Fibroblast of lung (primary cell): ENCODE measurements at regions not wholly inside any gene's neighbourhood (a gene's known extent, or its start where the extent isn't known, plus 50 kb on each side); places are given as distances from the start of the nearest gene placed in this dataset.

Source experiments
- DNase-seq, 2 donors: peaks; one replicate each; pipeline versions ENCODE4 v3.0.0 to v3.0.0-alpha.2; 2010; ENCODE audit warnings: low read depth in 2 of 2
- H2AFZ ChIP-seq: 2 replicates; pipeline ENCODE4 v1.5.1; 2012; ENCODE audit warnings: low read length, control low read depth, inconsistent platforms
- H3K27ac ChIP-seq: 2 replicates; pipeline ENCODE4 v1.5.1; 2011; ENCODE audit warnings: low read length, control low read depth; ENCODE audit not compliant: insufficient read depth
- H3K27me3 ChIP-seq: 2 replicates; pipeline ENCODE4 v1.5.1; 2011; ENCODE audit warnings: mild to moderate bottlenecking, low read length; ENCODE audit not compliant: control insufficient read depth, insufficient read depth
- H3K36me3 ChIP-seq: 2 replicates; pipeline ENCODE4 v1.5.1; 2011; ENCODE audit warnings: low read length; ENCODE audit not compliant: control insufficient read depth, insufficient read depth
- H3K4me1 ChIP-seq: 2 replicates; pipeline ENCODE4 v1.5.1; 2011; ENCODE audit warnings: low read length; ENCODE audit not compliant: control insufficient read depth, insufficient read depth; ENCODE audit errors: extremely low read depth
- H3K4me2 ChIP-seq: 2 replicates; pipeline ENCODE4 v1.5.1; 2011; ENCODE audit warnings: low read length, control low read depth; ENCODE audit not compliant: insufficient read depth; ENCODE audit errors: extremely low read depth
- H3K4me3 ChIP-seq, 4 experiments: fragments of 200-600 bp in 1 of 4; sonication (generic) in 1 of 4; replicated peaks in 1 of 4; 2 replicates each; pipeline ENCODE4 v1.5.1; 2011 to 2016; ENCODE audit warnings: low read length in 4 of 4, low read depth in 3 of 4, mild to moderate bottlenecking in 3 of 4, control low read depth in 2 of 4, inconsistent platforms in 1 of 4, mixed read lengths in 1 of 4; ENCODE audit not compliant: insufficient read depth in 1 of 4; ENCODE audit errors: control extremely low read depth in 1 of 4
- H3K79me2 ChIP-seq: 2 replicates; pipeline ENCODE4 v1.5.1; 2012; ENCODE audit warnings: mild to moderate bottlenecking, low read length, inconsistent platforms; ENCODE audit not compliant: control insufficient read depth, insufficient read depth
- H3K9ac ChIP-seq: 2 replicates; pipeline ENCODE4 v1.5.1; 2011; ENCODE audit warnings: mild to moderate bottlenecking, low read length, control low read depth; ENCODE audit not compliant: insufficient read depth
- H3K9me3 ChIP-seq: 2 replicates; pipeline ENCODE4 v1.5.1; 2012; ENCODE audit warnings: low read depth, low read length; ENCODE audit not compliant: control insufficient read depth, insufficient read depth
- H4K20me1 ChIP-seq: 2 replicates; pipeline ENCODE4 v1.5.1; 2011; ENCODE audit warnings: low read length; ENCODE audit not compliant: control insufficient read depth, insufficient read depth; ENCODE audit errors: extremely low read depth
- CTCF ChIP-seq, 2 donors: IDR thresholded peaks in 1 of 2; conservative IDR thresholded peaks in 1 of 2; 1 replicate in 1 of 2; 2 replicates in 1 of 2; pipeline ENCODE4 v1.5.1; 2011 to 2012; ENCODE audit warnings: low read length in 2 of 2, control low read depth in 1 of 2, inconsistent platforms in 1 of 2, low read depth in 1 of 2, mild to moderate bottlenecking in 1 of 2
- EZH2 ChIP-seq: IDR thresholded peaks from 2 replicates; pipeline ENCODE4 v1.5.1; 2012; ENCODE audit warnings: low read length, control low read depth, mild to moderate bottlenecking; ENCODE audit errors: missing control alignments

GRCh38 chr17:12242345-12242954, 221.8 kb downstream of the MAP2K4 start:
- no peak for TF ChIP-seq CTCF (conservative IDR thresholded peaks at IDR 0.05 in 1 of 2, IDR thresholded peaks at IDR 0.05 in 1 of 2; ENCODE audit: low read depth in 1 of 2, low read length in 2 of 2)
- TF ChIP-seq EZH2 = no peak
- Histone ChIP-seq H3K4me2 (no peak overlapping the region), H4K20me1 (no peaks in the 10 kb centered on the region), H3K79me2 (no peaks in the 10 kb centered on the region), H3K9ac (no peak overlapping the region), H3K27ac (no peak overlapping the region), H3K4me3 (no peak overlapping the region), H3K27me3 (no peaks in the 10 kb centered on the region), H3K4me1 (no peaks in the 10 kb centered on the region), H3K9me3 (no peaks in the 10 kb centered on the region), H3K36me3 (no peaks in the 10 kb centered on the region), H2AFZ (no peak overlapping the region)
- peak in 1 of 2 donors; percentile 21 for DNase-seq

GRCh38 chr17:12247761-12248160, 227.1 kb downstream of the MAP2K4 start:
- H3K9ac ChIP-seq = no peak overlapping the region
- no peak overlapping the region for H2AFZ ChIP-seq
- H3K79me2 ChIP-seq = no peaks in the 10 kb centered on the region
- no peak for TF ChIP-seq EZH2
- TF ChIP-seq CTCF (conservative IDR thresholded peaks at IDR 0.05 in 1 of 2, IDR thresholded peaks at IDR 0.05 in 1 of 2; ENCODE audit: low read depth in 1 of 2, low read length in 2 of 2) = no peak
- no peak overlapping the region for H3K4me3 ChIP-seq
- no peak overlapping the region for H3K27ac ChIP-seq
- H3K36me3 ChIP-seq = no peaks in the 10 kb centered on the region
- H3K4me2 ChIP-seq = no peak overlapping the region
- H3K9me3 ChIP-seq = no peaks in the 10 kb centered on the region
- H3K27me3 ChIP-seq = peaks cover 2% of the 10 kb centered on the region
- no peak for DNase-seq
- no peaks in the 10 kb centered on the region for H4K20me1 ChIP-seq
- H3K4me1 ChIP-seq = no peaks in the 10 kb centered on the region

- Histone ChIP-seq H3K4me1 (no peaks in the 10 kb centered on the region), H3K36me3 (no peaks in the 10 kb centered on the region), H3K4me2 (no peak overlapping the region), H3K9ac (no peak overlapping the region), H3K27me3 (peaks cover 2% of the 10 kb centered on the region), H4K20me1 (no peaks in the 10 kb centered on the region), H3K4me3 (no peak overlapping the region), H3K79me2 (no peaks in the 10 kb centered on the region), H3K27ac (no peak overlapping the region), H2AFZ (no peak overlapping the region), H3K9me3 (no peaks in the 10 kb centered on the region)
- TF ChIP-seq EZH2 = no peak
- no peak for TF ChIP-seq CTCF (conservative IDR thresholded peaks at IDR 0.05 in 1 of 2, IDR thresholded peaks at IDR 0.05 in 1 of 2; ENCODE audit: low read depth in 1 of 2, low read length in 2 of 2)
- DNase-seq = no peak
These were observed 230.3 kb downstream of the MAP2K4 start for GRCh38 chr17:12250973-12251372.
